ENCODE measurements at regions not wholly inside any gene's neighbourhood (a gene's known extent, or its start where the extent isn't known, plus 50 kb on each side); places are given as distances from the start of the nearest gene placed in this dataset.

GRCh38 chr2:80856227-80856626, 551.7 kb upstream of the LRRTM1 start:
- no peak for DNase-seq (ENCODE audit: low spot score)

GRCh38 chr2:80854831-80855230, 550.3 kb upstream of the LRRTM1 start:
- DNase-seq (ENCODE audit: low spot score), result no peak

- DNase-seq (ENCODE audit: low spot score), result no peak
Observed at GRCh38 chr2:80852808-80853139, 548.2 kb upstream of the LRRTM1 start.

- DNase-seq (ENCODE audit: low spot score), result no peak
Observed at GRCh38 chr2:80852079-80852807, 547.7 kb upstream of the LRRTM1 start.

- DNase-seq (ENCODE audit: low spot score), result no peak
Observed at GRCh38 chr2:80830891-80831290, 526.3 kb upstream of the LRRTM1 start.

GRCh38 chr2:80822999-80823398, 518.4 kb upstream of the LRRTM1 start:
- DNase-seq (ENCODE audit: low spot score), result no peak

- no peak for DNase-seq (ENCODE audit: low spot score)
Observed at GRCh38 chr2:80815259-80815658, 510.7 kb upstream of the LRRTM1 start.

- DNase-seq (ENCODE audit: low spot score), result no peak
Observed at GRCh38 chr2:80786584-80786983, 482.0 kb upstream of the LRRTM1 start.

GRCh38 chr2:80778704-80779103, 474.2 kb upstream of the LRRTM1 start:
- no peak for DNase-seq (ENCODE audit: low spot score)

- no peak for DNase-seq (ENCODE audit: low spot score)
Observed at GRCh38 chr2:80748592-80748991, 444.0 kb upstream of the LRRTM1 start.

GRCh38 chr2:80737047-80737446, 432.5 kb upstream of the LRRTM1 start:
- no peak for DNase-seq (ENCODE audit: low spot score)

GRCh38 chr2:80725001-80725400, 420.4 kb upstream of the LRRTM1 start:
- DNase-seq (ENCODE audit: low spot score), result no peak

GRCh38 chr2:80722803-80723202, 418.3 kb upstream of the LRRTM1 start:
- DNase-seq (ENCODE audit: low spot score), result no peak

- DNase-seq (ENCODE audit: low spot score), result no peak
Observed at GRCh38 chr2:80719607-80720006, 415.1 kb upstream of the LRRTM1 start.

- DNase-seq (ENCODE audit: low spot score), result no peak
Observed at GRCh38 chr2:80715433-80715832, 410.9 kb upstream of the LRRTM1 start.

GRCh38 chr2:80711915-80712314, 407.4 kb upstream of the LRRTM1 start:
- no peak for DNase-seq (ENCODE audit: low spot score)

GRCh38 chr2:80706951-80707350, 402.4 kb upstream of the LRRTM1 start:
- DNase-seq (ENCODE audit: low spot score), result no peak

GRCh38 chr2:80706541-80706940, 402.0 kb upstream of the LRRTM1 start:
- DNase-seq (ENCODE audit: low spot score), result no peak

- DNase-seq (ENCODE audit: low spot score), result no peak
Observed at GRCh38 chr2:80703532-80703931, 399.0 kb upstream of the LRRTM1 start.

GRCh38 chr2:80700961-80701360, 396.4 kb upstream of the LRRTM1 start:
- DNase-seq (ENCODE audit: low spot score), result no peak

Measured in putamen (tissue), 1 donor.